Activated naive CD4-positive, alpha-beta T cell treated with Interleukin-2 at 50 U/mL for 16 hours (primary cell): ENCODE measurements at regions not wholly inside any gene's neighbourhood (a gene's known extent, or its start where the extent isn't known, plus 50 kb on each side); places are given as distances from the start of the nearest gene placed in this dataset.

Source experiments
- DNase-seq: peaks from one replicate; pipeline ENCODE4 v3.0.0-alpha.2; 2020

GRCh38 chrX:14125462-14125861 lies 95.8 kb upstream of the GEMIN8 start:
- no peak for DNase-seq

- no peak for DNase-seq
Measured at GRCh38 chrX:14124562-14124961, 94.9 kb upstream of the GEMIN8 start.

- DNase-seq = peak; percentile 33
Measured at GRCh38 chrX:14095702-14096101, 66.0 kb upstream of the GEMIN8 start.

- DNase-seq = no peak
Measured at GRCh38 chrX:14094191-14094590, 64.5 kb upstream of the GEMIN8 start.

- no peak for DNase-seq
Measured at GRCh38 chrX:14084466-14084865, 54.8 kb upstream of the GEMIN8 start.

- no peak for DNase-seq
Measured at GRCh38 chrX:14083783-14084182, 54.1 kb upstream of the GEMIN8 start.

- DNase-seq = no peak
Measured at GRCh38 chrX:14079891-14080430, 50.3 kb upstream of the GEMIN8 start.
